ENCODE measurements at regions not wholly inside any gene's neighbourhood (a gene's known extent, or its start where the extent isn't known, plus 50 kb on each side); places are given as distances from the start of the nearest gene placed in this dataset.
"Not testable (repeated sequence)": the region's sequence is repeated elsewhere in the genome, so short reads cannot be mapped to it uniquely, and the experiment has no call there.

DNA sequence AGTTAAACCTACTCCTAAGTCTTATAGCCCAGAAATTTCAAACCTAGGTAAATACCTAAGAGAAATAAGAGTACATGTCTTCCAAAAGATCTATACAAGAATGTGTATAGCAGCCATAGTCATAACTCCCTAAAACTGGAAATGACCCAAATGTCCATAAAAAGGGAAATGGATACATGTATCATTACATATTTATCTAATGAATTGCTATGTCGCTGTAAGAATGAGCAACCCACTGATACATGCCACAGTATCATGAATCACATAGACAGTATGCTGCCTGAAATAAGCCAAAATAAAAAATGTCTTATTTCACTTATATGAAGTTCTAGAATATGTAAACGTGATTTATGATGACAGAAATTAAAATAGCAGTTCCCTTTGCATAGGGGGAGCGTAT lies 679.5 kb downstream of the MAFB start:
- DNase-seq (no peak), ATAC-seq (no peak)
- intact Hi-C loops (cut with DNase I), result no loop called here

DNA sequence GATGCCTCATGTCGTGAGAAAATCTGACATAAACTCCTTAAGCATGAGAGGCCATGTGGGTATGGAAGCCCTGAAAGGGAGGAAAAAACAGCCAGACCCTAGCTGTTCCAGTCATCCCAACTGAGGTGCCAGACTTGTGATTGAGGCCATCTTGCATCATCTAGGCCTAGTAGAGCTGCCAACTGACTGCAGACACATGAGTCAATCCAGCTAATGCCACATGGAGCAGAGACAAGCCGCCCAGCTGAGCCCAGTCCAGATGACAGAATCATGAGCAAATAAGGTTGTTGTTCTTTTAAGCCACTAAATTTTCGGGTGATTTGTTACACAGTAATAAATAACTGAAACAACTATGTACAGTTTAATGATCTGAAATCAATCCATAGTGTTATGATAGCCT lies 680.9 kb downstream of the MAFB start:
- intact Hi-C loops (cut with DNase I), result no loop called here
- no peak for DNase-seq
- no peak for ATAC-seq

DNA sequence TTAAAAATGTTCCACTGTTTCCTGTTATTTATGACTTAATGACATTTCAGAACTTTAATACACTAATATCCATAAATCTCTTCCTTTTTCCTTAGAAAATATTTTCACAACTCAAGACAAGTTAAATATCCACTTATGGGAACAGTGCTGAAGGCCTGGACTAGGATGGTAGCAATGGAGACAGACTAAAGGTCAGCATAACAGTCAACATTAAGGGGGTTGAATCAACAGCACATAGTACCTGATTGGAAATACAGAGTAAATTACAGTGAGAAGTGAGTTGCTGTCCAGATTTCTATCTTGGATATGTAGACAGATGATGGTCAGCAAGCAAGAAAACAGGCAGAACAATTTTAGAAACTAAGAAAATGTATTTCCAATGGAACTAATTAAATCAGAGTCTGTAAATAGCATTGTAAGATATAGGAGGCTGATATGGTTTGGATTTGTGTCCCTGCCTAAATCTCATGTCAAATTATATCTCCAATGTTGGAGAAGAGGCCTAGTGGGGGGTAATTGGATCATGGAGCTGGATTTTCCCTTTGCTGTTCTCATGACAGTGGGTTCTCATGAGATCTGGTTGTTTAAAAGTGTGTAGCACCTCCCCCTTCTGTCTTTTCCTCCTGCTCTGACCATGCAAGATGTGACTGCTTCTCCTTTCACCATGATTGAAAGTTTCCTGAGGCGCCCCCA lies 682.7 kb downstream of the MAFB start:
- ATAC-seq, result no peak
- intact Hi-C loops (cut with DNase I), result no loop called here
- DNase-seq, result no peak

DNA sequence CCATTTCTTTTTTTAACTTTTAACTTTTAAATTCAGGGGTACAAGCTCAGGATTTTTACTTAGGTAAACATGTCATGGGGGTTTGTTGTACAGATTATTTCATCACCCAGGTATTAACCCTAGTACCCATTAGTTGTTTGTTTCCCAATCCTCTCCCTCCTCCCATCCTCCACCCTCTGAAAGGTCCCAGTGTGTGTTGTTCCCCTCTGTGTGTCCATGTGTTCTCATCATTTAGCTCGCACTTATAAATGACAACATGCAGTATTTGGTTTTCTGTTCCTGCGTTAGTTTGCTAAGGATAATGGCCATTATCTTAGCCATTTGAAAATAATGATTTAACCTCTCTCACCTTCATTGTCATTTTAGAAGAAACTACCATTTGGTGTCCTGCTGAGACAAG lies 684.9 kb downstream of the MAFB start:
- ATAC-seq; intact Hi-C loops (cut with DNase I); DNase-seq: not testable (repeated sequence)

DNA sequence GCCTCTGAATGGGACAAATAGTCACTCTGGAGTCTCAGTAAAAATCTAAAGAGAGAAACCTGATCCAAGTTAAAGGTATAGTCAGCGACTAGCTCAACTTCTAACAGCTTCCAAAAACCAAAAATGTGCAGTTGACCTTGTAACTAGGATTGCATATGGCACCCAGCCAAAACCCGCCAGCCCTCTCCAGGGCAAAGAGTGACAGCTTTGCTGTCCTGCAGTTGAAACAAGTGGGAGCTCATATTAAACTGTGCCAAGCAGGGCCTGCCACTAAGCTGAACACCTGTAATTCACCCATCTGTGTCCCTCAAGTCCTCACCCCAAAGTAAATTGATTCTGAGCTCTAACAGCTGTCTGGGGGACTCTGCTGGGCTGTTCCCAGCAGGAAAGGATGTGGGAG lies 695.3 kb downstream of the MAFB start:
- ATAC-seq (peak; percentile 39 to 44), DNase-seq (peak; percentile 24)
- intact Hi-C loops (cut with DNase I), result no loop called here

DNA sequence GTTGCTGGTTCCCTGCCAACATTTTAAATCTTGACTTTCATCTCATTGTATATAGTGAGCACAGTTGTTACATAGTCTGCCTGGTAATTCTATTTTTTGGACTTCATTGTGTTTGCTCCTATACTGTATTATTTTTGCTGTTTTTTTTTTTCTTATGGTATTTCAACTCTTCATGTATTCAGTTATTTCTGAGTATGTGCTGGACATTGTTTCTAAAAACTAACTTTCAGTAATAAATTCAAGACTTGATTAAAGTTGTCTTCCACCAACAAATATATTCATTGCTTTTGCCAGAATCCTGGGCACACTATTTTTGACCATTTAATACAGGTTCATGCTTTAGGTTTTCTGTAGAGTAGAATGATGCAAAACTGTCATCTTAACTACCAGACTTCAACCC lies 698.3 kb downstream of the MAFB start:
- DNase-seq (no peak), ATAC-seq (no peak)
- intact Hi-C loops (cut with DNase I), result no loop called here

DNA sequence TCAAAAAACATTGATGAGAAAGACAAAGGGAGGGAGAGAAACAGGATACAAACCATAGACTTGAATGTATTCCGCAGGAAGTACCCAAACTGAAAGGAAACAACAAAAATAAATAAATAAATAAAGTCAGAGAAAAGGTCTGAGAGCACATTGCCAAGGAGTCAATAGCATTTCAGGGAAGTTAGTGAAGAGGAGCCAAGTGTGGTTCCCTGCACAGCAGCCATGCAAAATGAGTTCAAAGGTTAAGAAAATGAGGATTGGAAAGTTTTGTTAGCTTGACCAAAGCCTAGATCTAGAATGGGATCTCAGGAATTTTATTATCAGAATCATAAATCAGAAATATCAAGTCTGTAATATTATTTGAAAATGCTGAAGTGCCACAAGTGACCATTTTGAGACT lies 700.0 kb downstream of the MAFB start:
- ATAC-seq, result no peak
- intact Hi-C loops (cut with DNase I), result loop anchor here in 1 of 2 donors (10.0 kb wide), 1 partner anchor 56 kb away; no protein-coding TSS in a partner anchor
- DNase-seq, result no peak

DNA sequence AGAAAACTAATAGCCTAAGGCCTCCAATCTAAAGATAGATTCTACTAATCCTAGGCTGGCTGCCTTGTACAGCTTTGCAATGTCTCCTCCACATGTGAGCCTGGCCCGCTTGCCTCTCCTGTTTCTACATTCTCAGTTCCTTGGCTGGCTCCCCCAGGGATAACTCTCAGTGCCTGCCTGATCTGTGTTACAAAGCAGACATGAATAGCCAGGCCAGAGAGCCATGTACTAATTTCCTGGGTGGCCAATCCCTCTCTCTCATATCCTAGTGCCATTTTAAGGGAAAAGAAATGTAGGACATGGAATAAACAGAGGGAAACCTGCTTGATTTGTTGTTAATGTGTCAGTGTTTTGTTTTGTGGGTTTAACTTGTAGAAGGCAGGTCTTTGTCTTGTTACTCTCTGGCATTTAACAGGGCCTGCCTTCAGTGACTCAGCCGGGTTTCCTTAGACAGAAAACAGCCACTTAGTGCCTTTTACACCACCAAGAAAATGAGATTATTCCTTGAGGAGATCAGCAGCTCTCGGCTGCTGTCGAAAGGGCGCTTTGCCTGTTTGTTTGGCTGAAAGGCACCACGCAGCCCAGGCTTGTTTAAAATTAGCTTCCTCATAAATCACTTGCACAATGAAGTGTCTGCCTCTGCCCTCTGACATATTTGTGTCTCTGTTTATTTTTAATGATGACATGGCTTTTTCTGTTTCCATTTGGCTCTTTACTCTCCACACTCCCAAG lies 702.7 kb downstream of the MAFB start:
- DNase-seq (peak; percentile 63), ATAC-seq (peak; percentile 92 to 95)
- intact Hi-C loops (cut with DNase I), result loop anchor here in 1 of 2 donors (10.0 kb wide), 1 partner anchor 58 kb away; no protein-coding TSS in a partner anchor

DNA sequence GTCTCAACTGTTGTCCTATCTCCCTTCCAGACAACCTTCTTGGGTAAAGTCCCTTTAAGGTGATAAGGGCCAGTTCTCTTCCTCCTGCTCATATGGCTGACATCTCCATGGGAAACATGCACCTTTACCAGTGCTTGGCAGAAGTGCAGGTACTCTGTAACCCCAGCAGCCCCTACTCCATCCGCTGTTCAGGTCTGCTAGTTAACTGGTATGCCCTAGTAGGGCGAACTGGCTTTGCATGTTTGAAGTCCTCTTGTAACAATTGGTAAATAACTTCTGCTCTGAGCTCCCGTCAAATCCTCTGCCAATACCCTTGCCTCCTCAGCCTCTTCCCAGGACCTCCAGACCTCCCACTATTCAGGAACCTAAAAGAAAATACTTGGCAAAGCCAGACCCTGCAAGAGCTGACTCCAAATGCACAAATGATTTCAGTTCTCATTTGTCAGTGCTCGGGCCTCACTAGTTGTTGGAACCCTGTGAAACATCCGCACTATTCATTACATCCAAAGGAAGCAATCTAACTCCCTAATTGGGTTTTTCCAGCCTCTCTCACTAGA lies 703.7 kb downstream of the MAFB start:
- DNase-seq (no peak), ATAC-seq (no peak)
- intact Hi-C loops (cut with DNase I), result loop anchor here in 1 of 2 donors (10.0 kb wide), 1 partner anchor 59 kb away; no protein-coding TSS in a partner anchor

DNA sequence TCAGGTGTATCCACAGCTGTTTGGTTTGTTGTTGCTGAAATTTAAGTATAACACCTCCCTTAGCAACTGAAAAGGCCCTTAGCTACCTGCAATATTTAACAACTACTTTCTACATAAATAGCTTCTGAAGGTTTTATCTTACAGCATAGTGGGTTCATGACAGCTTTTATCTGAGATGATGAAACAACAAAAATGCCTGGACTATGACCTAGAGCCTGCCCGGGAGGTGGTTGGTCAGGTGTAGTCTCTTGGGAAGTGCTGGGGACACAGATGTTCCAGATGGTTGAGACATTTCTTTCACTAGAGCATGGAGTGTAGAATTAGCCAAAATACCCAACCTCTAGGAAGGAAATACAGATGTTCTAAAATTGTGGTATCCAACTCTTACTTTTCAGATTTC lies 705.4 kb downstream of the MAFB start:
- DNase-seq (no peak), ATAC-seq (peak in 1 of 2 donors; percentile 39)
- intact Hi-C loops (cut with DNase I), result loop anchor here in 1 of 2 donors (10.0 kb wide), 1 partner anchor 61 kb away; no protein-coding TSS in a partner anchor

DNA sequence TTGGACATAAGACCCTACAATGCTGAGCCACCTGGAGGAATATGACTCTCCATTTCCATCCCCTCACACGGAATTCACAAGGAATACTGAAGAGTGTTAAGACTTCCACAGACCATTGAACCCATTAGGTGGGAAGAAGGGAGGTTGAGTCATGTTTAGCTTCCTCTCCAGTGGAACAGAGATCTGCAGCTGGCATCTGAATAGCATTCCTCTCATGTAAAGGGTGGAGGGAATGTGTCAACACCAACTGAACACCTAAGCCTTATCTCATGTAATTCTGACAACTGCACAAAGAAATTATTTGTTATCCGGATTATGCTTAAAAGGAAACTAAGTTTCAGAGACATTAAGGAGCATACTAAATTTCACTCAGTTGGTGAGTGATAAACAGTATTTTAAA lies 705.9 kb downstream of the MAFB start:
- intact Hi-C loops (cut with DNase I), result loop anchor here in 1 of 2 donors (10.0 kb wide), 1 partner anchor 62 kb away; no protein-coding TSS in a partner anchor
- peak in 1 of 2 donors; percentile 65 for ATAC-seq
- no peak for DNase-seq

DNA sequence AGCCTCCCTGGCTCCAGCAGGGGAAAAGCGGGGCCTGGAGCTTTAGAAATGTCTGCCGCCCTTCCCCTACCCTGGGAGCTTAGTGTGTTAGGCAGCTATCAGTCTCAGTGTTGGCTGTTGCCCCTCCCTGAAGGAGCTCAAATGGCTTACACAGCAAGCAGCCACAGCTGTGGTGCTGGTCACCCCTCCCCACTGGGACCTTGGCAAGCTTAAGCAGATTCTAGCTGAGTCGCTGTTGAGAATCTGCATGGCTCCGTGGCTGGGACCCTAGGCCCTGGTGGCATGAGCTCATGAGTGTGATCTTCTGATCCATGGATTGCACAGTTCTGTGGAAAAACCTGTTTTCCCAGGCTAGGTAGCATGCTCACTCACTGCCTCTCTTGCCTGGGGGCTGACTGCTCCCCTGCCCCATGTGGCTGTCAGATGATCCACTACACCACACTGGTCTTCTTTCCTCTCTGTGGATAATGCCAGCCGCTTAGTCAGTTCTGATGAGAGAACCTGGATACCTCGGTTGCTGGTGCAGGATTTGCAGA lies 714.0 kb downstream of the MAFB start:
- DNase-seq (no peak), ATAC-seq (no peak)
- intact Hi-C loops (cut with DNase I), result no loop called here

DNA sequence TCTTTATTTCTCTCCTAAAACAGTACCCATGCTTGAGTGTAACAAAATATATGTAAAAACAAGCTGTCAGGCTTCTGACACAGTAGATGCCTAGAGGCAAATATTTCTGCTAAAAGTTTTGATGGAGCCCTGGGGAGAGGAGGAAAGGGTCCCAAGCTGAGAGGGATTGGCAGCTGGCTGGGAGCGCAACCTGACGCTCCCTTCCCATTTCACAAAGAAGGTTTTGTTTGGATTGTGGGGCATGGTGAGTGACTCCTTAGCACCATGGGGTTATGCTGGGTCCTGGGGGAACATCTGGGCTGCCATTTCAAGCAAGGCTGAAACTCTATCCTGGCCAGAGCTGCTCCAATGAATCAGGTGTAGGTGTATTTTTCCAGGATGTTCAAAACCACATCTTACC lies 720.5 kb downstream of the MAFB start:
- DNase-seq, result no peak
- no peak for ATAC-seq
- intact Hi-C loops (cut with DNase I), result no loop called here

DNA sequence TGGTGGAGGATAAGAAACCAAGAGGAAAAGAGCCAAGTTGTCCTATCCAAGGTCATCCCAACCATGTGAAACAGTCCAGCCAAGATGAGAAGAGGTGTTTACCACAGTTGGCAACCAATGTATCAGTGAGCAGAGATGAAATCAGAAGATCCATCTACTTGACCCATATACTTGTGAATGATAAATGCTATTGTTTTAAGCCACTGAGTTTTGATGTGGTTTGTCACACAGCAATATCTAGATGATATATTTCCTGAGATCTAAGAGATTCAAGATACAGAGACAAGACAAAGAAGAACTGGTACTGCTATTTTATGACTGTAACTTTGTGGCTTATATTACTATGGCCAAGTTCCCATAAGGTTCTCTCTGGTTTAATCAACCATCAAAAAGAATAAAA lies 721.2 kb downstream of the MAFB start:
- intact Hi-C loops (cut with DNase I), result no loop called here
- DNase-seq, result no peak
- no peak for ATAC-seq

DNA sequence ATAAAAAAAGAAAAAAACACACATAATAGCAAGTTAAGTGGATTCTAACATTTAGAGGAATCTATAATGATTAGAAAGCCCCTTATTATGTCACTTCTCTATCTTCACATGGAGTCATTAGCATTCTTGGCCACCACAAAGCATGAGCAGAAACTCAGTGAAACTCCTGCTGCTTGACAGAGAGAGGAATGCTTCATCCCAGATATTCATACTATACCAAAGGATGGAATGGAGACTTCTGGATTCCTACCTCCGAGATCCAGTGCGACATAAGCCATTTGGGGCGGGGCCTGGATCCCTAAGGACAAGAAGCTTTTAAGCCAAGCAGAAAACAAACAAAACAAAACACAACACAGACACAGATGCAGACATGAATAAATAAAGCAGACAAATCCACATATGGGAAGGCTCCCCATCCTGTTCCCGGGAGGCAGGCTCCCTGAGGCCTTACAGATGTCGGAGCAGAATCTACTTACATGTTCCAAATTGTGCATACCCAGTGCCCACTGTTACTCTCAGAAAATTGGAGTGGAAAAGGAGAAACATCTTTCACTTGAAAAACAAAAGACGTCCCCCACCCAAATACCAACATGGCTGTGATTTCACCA lies 727.3 kb downstream of the MAFB start:
- intact Hi-C loops (cut with DNase I), result no loop called here
- DNase-seq (no peak), ATAC-seq (no peak)

DNA sequence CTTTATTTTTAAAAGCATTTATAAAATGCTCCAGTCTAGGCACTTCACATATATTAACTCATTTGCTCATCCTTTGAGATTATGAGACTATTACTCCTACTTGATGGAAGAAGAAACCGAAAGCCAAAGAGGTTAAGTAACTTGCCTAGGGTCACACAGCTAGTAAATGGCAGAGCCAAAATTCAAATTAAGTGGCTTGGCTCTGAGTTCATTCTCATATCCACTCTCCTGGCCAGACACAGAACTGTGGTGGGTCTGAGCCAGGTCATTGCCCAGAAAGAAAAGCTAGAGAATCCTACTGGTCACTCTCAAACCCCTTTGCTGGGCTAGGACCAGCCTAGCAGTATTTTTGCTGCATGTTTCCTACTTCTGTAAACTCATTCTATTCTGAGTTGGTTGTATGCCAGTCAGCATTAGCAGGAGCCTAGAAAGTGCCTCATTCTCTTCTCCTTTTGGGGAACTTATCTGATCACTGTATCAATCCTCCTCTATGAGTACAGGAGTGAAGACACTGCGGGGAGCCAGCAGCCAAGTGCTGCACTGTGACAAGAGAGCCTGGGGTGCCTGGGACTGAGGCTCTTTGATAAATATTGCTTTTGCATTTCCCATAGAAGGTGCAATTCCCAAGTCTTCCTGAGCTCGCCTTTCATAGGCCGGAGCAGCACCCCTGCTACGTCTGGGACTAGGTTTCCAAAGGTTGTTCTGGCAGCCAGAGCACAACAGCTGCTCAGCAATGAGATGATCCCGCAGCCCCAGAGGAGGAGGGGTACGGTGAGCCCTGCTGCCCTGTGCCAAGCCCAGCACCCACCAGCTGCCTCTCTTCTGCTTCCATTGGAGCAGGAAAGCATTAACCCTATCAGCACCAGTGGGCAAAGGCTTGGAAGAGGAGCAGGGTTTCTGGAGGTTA lies 728.3 kb downstream of the MAFB start:
- ATAC-seq, result peak; percentile 82 to 83
- intact Hi-C loops (cut with DNase I), result no loop called here

DNA sequence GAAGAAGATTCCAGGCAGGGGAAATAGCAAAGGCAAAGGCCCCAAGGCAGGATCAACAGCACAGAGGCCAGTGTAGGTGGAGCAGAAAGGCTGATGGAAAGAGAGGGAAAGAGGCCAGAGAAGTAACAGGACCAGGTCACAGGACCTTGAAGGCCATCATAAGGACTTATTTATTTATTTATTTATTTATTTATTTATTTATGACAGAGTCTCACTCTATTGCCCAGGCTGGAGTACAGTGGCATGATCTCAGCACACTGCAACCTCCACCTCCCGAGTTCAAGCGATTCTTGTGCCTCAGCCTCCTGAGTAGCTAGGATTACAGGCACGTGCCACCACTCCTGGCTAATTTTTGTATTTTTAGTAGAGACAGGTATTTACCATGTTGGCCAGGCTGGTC lies 731.1 kb downstream of the MAFB start:
- intact Hi-C loops (cut with DNase I); DNase-seq; ATAC-seq: not testable (repeated sequence)

More for the DNA sequence above, 728.3 kb downstream of the MAFB start:
- DNase-seq, result no peak

DNA sequence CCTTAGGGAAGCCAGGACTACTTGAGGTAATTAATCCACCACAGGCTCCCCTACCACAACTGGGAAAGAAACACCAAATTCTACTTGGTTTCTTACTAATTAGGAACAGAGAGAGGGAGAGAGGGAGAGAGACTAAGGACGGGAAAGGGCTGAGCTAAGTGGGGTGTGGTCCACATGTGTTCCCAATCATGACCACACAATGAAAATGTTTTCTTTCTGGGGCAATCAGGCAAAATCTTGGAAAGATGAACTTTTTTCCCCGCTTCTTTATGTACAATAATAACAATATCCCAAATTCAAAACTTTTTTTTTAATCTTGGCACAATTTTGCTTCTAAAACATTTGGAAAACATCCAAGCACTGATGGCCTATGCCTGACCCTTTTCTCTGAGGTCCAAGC lies 734.4 kb downstream of the MAFB start:
- no peak for ATAC-seq

DNA sequence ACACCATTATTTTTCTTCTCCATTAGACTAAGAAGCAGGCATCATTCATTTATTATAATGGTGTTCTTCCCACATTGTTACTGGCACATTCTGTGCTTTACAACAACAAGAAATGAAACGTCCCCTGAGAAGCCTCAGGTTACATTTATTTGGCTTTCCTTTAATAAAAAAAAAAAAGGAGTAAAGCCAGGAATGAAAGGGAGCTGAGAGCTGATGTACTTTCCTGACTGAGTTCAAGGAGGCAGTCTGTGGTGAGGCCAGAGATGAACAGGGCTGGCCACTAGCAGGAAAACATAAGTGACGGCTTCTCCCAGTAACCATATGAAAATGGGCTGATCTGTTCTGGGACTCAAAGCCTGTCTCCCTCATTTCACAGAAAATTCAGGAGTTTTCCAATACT lies 742.1 kb downstream of the MAFB start:
- intact Hi-C loops (cut with DNase I), result no loop called here
- DNase-seq, result no peak
- ATAC-seq, result no peak

More for the DNA sequence above, 734.4 kb downstream of the MAFB start:
- no peak for DNase-seq
- intact Hi-C loops (cut with DNase I), result no loop called here
